AG04449 (cell line): ENCODE measurements at regions not wholly inside any gene's neighbourhood (a gene's known extent, or its start where the extent isn't known, plus 50 kb on each side); places are given as distances from the start of the nearest gene placed in this dataset.

Source experiments
- CTCF ChIA-PET: fragments of 350-600 bp; formaldehyde crosslinking; extraction: SDS; loops from one replicate; lab custom pipeline; 2021; ENCODE audit warnings: antibody characterized with exemption; lab: Yijun Ruan, JAX
- POLR2A ChIA-PET: fragments of 400-600, 350-600 bp; formaldehyde crosslinking; extraction: SDS; loops from one replicate; lab custom pipeline; 2020; ENCODE audit warnings: antibody characterized with exemption, inconsistent platforms; lab: Yijun Ruan, JAX
- DNase-seq: peaks from one replicate; pipeline ENCODE4 v3.0.0-alpha.2; 2010; ENCODE audit warnings: low read depth, low spot score
- H3K4me3 ChIP-seq: 2 replicates; pipeline ENCODE4 v1.5.1; 2011; ENCODE audit warnings: low read depth, mild to moderate bottlenecking, control low read depth, low read length
- CTCF ChIP-seq: IDR thresholded peaks from one replicate; pipeline ENCODE4 v1.5.1; 2011; ENCODE audit warnings: mild to moderate bottlenecking, moderate library complexity, low read length, control low read depth, inconsistent platforms; ENCODE audit not compliant: insufficient read depth; ENCODE audit errors: missing control alignments

- no peak for DNase-seq
- no peak overlapping the region for H3K4me3 ChIP-seq
- ChIA-PET CTCF (interaction anchor here (3.0 to 5.5 kb wide), 2 partner anchors 10 to 13 kb away, joined by 11 to 43 read pairs; no protein-coding TSS in a partner anchor), POLR2A (no interaction called here)
- no peak for TF ChIP-seq CTCF
Observed at GRCh38 chr4:184274286-184274951, 56.7 kb upstream of the ENPP6 start.

GRCh38 chr4:184273166-184274147 is 55.8 kb upstream of the ENPP6 start:
- no peak for TF ChIP-seq CTCF
- H3K4me3 ChIP-seq = no peak overlapping the region
- no peak for DNase-seq
- POLR2A ChIA-PET = no interaction called here
- CTCF ChIA-PET = interaction anchor here (1.2 to 5.5 kb wide), 3 partner anchors 9 to 264 kb away, joined by 4 to 43 read pairs (median 11); no protein-coding TSS in a partner anchor

GRCh38 chr4:184270808-184271413 is 53.2 kb upstream of the ENPP6 start:
- ChIA-PET CTCF (interaction anchor here (0.6 to 5.5 kb wide), 3 partner anchors 7 to 563 kb away, joined by 4 to 43 read pairs (median 5); no protein-coding TSS in a partner anchor), POLR2A (no interaction called here)

GRCh38 chr4:184269879-184270430 is 52.3 kb upstream of the ENPP6 start:
- H3K4me3 ChIP-seq = no peak overlapping the region
- no peak for TF ChIP-seq CTCF
- ChIA-PET CTCF (no interaction called here), POLR2A (no interaction called here)
- no peak for DNase-seq

More at GRCh38 chr4:184270808-184271413, 53.2 kb upstream of the ENPP6 start:
- H3K4me3 ChIP-seq = no peak overlapping the region
- no peak for TF ChIP-seq CTCF
- no peak for DNase-seq

GRCh38 chr4:184268584-184269160 is 51.0 kb upstream of the ENPP6 start:
- ChIA-PET POLR2A (interaction anchor here (0.5 to 1.4 kb wide), 3 partner anchors 246 to 319 kb away, joined by 3 to 5 read pairs (median 4); no protein-coding TSS in a partner anchor), CTCF (interaction anchor here (1.1 to 1.8 kb wide), 2 partner anchors 23 to 268 kb away, joined by 3 to 5 read pairs; no protein-coding TSS in a partner anchor)
- DNase-seq = no peak
- H3K4me3 ChIP-seq = no peak overlapping the region
- TF ChIP-seq CTCF = no peak
